Brain microvascular endothelial cell (primary cell): ENCODE measurements at regions not wholly inside any gene's neighbourhood (a gene's known extent, or its start where the extent isn't known, plus 50 kb on each side); places are given as distances from the start of the nearest gene placed in this dataset.

Experiments
- DNase-seq: peaks from one replicate; pipeline ENCODE4 v3.0.0-alpha.2; 2020
- H3K27ac ChIP-seq: fragments of 250-450 bp; sonication (Bioruptor Pico); 2 replicates; pipeline ENCODE4 v1.5.1; 2020; ENCODE audit warnings: mild to moderate bottlenecking, moderate library complexity
- H3K27me3 ChIP-seq: fragments of 250-450 bp; sonication (Bioruptor Pico); replicated peaks from 2 replicates; pipeline ENCODE4 v1.5.1; 2020; ENCODE audit warnings: mild to moderate bottlenecking
- H3K36me3 ChIP-seq: fragments of 250-450 bp; sonication (Bioruptor Pico); replicated peaks from 2 replicates; pipeline ENCODE4 v1.5.1; 2020; ENCODE audit warnings: mild to moderate bottlenecking
- H3K4me3 ChIP-seq: 2 replicates; pipeline ENCODE4 v1.5.1; 2011; ENCODE audit warnings: low read depth, mild to moderate bottlenecking, control low read depth, low read length, moderate library complexity
- in situ Hi-C: cut with HindIII; loops from 2 replicates; pipeline ENCODE4 v1.10.0; 2017; ENCODE audit warnings: low sequenced_read_pairs, low pct_ligation_motif_present
- TF ChIP-seq, protein P1 (sequence below): IDR thresholded peaks from 2 replicates; pipeline ENCODE4 v1.5.1; 2011; ENCODE audit warnings: low read depth, mild to moderate bottlenecking, moderate library complexity, low read length, control low read depth, inconsistent platforms; ENCODE audit errors: missing control alignments

DNA sequence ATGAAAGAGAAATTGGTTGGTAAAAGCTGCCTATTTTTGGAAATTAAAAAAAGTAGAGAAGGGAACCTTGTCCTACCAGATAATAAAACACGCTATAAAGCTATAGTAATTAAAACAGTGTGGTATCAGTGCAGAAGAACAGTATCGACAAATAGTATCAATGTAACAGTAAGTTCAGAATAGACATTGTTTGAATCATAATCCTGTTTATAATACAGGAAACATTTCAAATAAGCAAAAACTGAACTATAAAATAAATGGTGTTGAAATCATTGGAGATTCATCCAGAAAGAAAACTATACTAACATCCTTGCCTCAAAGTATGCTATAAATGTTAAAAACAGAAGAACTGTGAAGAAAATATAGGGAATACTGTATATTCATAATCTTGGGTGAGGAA, 54.2 kb upstream of the NAP1L1 start:
- H3K27me3 ChIP-seq, result no peaks in the 10 kb centered on the region
- H3K27ac ChIP-seq, result no peak overlapping the region
- TF ChIP-seq, protein P1, sequence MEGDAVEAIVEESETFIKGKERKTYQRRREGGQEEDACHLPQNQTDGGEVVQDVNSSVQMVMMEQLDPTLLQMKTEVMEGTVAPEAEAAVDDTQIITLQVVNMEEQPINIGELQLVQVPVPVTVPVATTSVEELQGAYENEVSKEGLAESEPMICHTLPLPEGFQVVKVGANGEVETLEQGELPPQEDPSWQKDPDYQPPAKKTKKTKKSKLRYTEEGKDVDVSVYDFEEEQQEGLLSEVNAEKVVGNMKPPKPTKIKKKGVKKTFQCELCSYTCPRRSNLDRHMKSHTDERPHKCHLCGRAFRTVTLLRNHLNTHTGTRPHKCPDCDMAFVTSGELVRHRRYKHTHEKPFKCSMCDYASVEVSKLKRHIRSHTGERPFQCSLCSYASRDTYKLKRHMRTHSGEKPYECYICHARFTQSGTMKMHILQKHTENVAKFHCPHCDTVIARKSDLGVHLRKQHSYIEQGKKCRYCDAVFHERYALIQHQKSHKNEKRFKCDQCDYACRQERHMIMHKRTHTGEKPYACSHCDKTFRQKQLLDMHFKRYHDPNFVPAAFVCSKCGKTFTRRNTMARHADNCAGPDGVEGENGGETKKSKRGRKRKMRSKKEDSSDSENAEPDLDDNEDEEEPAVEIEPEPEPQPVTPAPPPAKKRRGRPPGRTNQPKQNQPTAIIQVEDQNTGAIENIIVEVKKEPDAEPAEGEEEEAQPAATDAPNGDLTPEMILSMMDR, result no peak
- no peak overlapping the region for H3K4me3 ChIP-seq
- in situ Hi-C loops, result no loop called here
- H3K36me3 ChIP-seq, result no peaks in the 10 kb centered on the region
- no peak for DNase-seq

GRCh38 chr12:76137606-76138005, 53.1 kb upstream of the NAP1L1 start:
- Histone ChIP-seq H3K4me3 (no peak overlapping the region), H3K27ac (no peak overlapping the region), H3K27me3 (no peaks in the 10 kb centered on the region), H3K36me3 (no peaks in the 10 kb centered on the region)
- in situ Hi-C loops, result no loop called here
- DNase-seq, result peak; percentile 57
- TF ChIP-seq, protein P1, result no peak

- no peak overlapping the region for H3K27ac ChIP-seq
- in situ Hi-C loops, result no loop called here
- no peaks in the 10 kb centered on the region for H3K27me3 ChIP-seq
- TF ChIP-seq, protein P1, result no peak
- H3K4me3 ChIP-seq, result no peak overlapping the region
- no peak for DNase-seq
- no peaks in the 10 kb centered on the region for H3K36me3 ChIP-seq
Observed at GRCh38 chr12:76135456-76135855, 51.0 kb upstream of the NAP1L1 start.
